Transverse colon (tissue), 4 donors: ENCODE measurements at regions not wholly inside any gene's neighbourhood (a gene's known extent, or its start where the extent isn't known, plus 50 kb on each side); places are given as distances from the start of the nearest gene placed in this dataset.

Experiments
- DNase-seq: peaks from one replicate; pipeline ENCODE4 v3.0.0-alpha.2; 2019
- H3K27ac ChIP-seq, 4 donors: fragments of 200-600 bp; sonication (generic); 2 replicates each; pipeline ENCODE4 v1.5.1; 2016 to 2018; ENCODE audit warnings: inconsistent platforms in 4 of 4
- H3K27me3 ChIP-seq: fragments of 200-600 bp; sonication (generic); 2 replicates; pipeline ENCODE4 v1.5.1; 2017; ENCODE audit warnings: inconsistent platforms
- H3K36me3 ChIP-seq, 4 donors: fragments of 200-600 bp; sonication (generic); 2 replicates each; pipeline ENCODE4 v1.5.1; 2017 to 2019; ENCODE audit warnings: inconsistent platforms in 4 of 4
- H3K4me1 ChIP-seq, 4 donors: fragments of 200-600 bp; sonication (generic); 2 replicates each; pipeline ENCODE4 v1.5.1; 2017 to 2020; ENCODE audit warnings: inconsistent platforms in 4 of 4
- H3K4me3 ChIP-seq, 4 donors: fragments of 200-600 bp; sonication (generic); 1 replicate in 1 of 4; 2 replicates in 3 of 4; pipeline versions ENCODE4 v1.5.1 to v1.6.1; 2017 to 2019; ENCODE audit warnings: inconsistent platforms in 4 of 4
- H3K9me3 ChIP-seq, 2 donors: fragments of 200-600 bp; sonication (generic); 2 replicates each; pipeline ENCODE4 v1.5.1; 2017 to 2019; ENCODE audit warnings: inconsistent platforms in 2 of 2
- EP300 ChIP-seq: sonication (generic); formaldehyde crosslinking; IDR thresholded peaks from one replicate; pipeline ENCODE4 v1.6.1; 2017; ENCODE audit warnings: antibody characterized with exemption, low read depth
- POLR2A ChIP-seq: fragments of 450-650 bp; IDR thresholded peaks from one replicate; pipeline ENCODE4 v1.6.1; 2016; ENCODE audit warnings: antibody characterized with exemption, mild to moderate bottlenecking, moderate library complexity
- POLR2AphosphoS5 ChIP-seq, 3 donors: sonication (generic); formaldehyde crosslinking; IDR thresholded peaks; one replicate each; pipeline ENCODE4 v1.6.1; 2016; ENCODE audit warnings: antibody characterized with exemption in 3 of 3
- WGBS, 2 donors: methylation state at CpG; one replicate each; pipeline ENCODE4 v1.1.5; 2018; ENCODE audit warnings: low coverage in 1 of 2; 5-methylcytosine and 5-hydroxymethylcytosine counted together
- in situ Hi-C, 4 donors: fragments of 200-750 bp; cut with MboI; loops; one replicate each; pipeline versions ENCODE4 v1.15.0 to v1.15.1; 2017; ENCODE audit warnings: low sequenced_read_pairs in 3 of 4, low pct_ligation_motif_present in 1 of 4, low pct_unique_long_range_greater_than_20kb in 1 of 4
- intact Hi-C: fragments of 100-400 bp; cut with DNase I; formaldehyde crosslinking; loops from one replicate; pipeline ENCODE4 v1.15.1; 2023; ENCODE audit warnings: low total_unique reads
- TF ChIP-seq, protein P1 (sequence below), 5 experiments: fragments of 200-600 bp in 3 of 5; fragments of 450-650 bp in 2 of 5; sonication (generic) in 3 of 5; IDR thresholded peaks; 1 replicate in 2 of 5; 2 replicates in 3 of 5; pipeline ENCODE4 v1.5.1; 2016 to 2017; ENCODE audit warnings: antibody characterized with exemption in 5 of 5, inconsistent platforms in 3 of 5, mild to moderate bottlenecking in 2 of 5, moderate library complexity in 1 of 5

DNA sequence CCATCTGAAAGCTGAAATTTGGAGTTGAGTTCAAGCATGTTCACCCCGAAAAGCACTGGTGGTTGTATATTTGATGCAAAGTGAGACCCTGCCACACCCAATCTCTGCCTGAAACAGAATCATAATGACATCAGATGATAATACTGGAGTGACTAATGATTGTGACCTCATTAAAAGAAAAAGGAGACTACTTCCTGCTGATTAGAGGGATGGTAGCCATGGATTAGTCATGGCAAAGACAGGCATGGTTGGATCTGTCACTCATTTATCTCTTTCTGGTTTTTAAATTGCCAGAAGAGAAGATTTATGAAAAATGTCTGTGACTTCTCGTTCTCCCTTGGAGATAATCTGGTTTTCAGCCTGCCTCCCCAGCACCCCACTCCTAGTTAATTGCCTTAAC lies 101.2 kb downstream of the BAMBI start:
- no peaks in the 10 kb centered on the region for H3K27me3 ChIP-seq

DNA sequence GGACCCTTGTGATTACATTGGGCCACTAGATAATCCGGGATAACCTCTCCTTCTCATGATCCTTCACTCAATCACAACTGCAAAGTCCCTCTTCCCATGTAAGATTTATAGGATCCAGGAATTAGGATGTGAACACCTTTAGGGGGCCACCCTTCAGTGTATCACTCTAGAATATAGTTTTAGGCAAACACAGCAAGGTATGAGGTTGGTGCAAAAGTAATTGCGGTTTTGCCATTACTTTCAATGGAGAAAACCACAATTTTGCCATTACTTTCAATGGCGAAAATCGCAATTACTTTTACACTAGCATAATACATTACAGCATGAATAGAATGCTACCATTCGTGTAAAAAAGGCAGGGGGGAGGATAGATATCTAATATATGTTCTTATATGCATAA lies 104.0 kb downstream of the BAMBI start:
- TF ChIP-seq POLR2A, result no peak
- TF ChIP-seq, protein P1, sequence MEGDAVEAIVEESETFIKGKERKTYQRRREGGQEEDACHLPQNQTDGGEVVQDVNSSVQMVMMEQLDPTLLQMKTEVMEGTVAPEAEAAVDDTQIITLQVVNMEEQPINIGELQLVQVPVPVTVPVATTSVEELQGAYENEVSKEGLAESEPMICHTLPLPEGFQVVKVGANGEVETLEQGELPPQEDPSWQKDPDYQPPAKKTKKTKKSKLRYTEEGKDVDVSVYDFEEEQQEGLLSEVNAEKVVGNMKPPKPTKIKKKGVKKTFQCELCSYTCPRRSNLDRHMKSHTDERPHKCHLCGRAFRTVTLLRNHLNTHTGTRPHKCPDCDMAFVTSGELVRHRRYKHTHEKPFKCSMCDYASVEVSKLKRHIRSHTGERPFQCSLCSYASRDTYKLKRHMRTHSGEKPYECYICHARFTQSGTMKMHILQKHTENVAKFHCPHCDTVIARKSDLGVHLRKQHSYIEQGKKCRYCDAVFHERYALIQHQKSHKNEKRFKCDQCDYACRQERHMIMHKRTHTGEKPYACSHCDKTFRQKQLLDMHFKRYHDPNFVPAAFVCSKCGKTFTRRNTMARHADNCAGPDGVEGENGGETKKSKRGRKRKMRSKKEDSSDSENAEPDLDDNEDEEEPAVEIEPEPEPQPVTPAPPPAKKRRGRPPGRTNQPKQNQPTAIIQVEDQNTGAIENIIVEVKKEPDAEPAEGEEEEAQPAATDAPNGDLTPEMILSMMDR (IDR thresholded peaks at IDR 0.05), result no peak
- TF ChIP-seq EP300, result no peak
- TF ChIP-seq POLR2AphosphoS5 (IDR thresholded peaks at IDR 0.05), result no peak
- no peaks in the 10 kb centered on the region for H3K36me3 ChIP-seq
- H3K27me3 ChIP-seq, result no peaks in the 10 kb centered on the region
- DNase-seq, result no peak
- 88 to 90% methylated on average over 5 of the region's 5 CpGs for WGBS, 2 donors
- no peaks in the 10 kb centered on the region for H3K9me3 ChIP-seq
- no peaks in the 10 kb centered on the region for H3K4me1 ChIP-seq
- intact Hi-C loops, result no loop called here
- no peak overlapping the region for H3K4me3 ChIP-seq
- in situ Hi-C loops, result no loop called here
- H3K27ac ChIP-seq, result no peak overlapping the region

More for the DNA sequence above, 101.2 kb downstream of the BAMBI start:
- in situ Hi-C loops, result no loop called here
- Histone ChIP-seq H3K27ac (no peak overlapping the region), H3K4me3 (no peak overlapping the region), H3K4me1 (no peaks in the 10 kb centered on the region), H3K9me3 (no peaks in the 10 kb centered on the region), H3K36me3 (no peaks in the 10 kb centered on the region)
- TF ChIP-seq POLR2A (no peak), POLR2AphosphoS5 (IDR thresholded peaks at IDR 0.05) (no peak), EP300 (no peak)
- TF ChIP-seq, protein P1 (IDR thresholded peaks at IDR 0.05), result no peak
- intact Hi-C loops, result no loop called here
- WGBS, 2 donors, result 84 to 100% methylated on average over 2 of the region's 2 CpGs
- no peak for DNase-seq

DNA sequence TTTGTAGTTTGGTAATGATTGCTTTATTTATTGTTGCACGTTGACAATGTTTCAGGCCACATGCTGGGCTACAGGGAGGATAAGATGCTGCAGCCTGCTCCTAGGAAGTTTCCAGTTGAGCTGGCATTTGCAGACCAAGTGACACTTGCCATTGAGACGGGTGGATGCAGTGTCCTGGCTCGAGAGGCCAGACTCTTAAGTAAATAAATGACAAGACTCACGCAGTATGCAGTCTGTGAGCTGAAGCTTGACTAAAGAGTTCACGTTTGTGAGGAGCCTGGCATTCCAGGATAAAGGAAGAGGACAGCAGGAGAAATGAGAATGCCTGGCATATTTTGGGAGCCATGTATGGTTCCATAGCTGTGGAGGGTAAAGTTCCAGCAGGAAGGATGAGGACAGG lies 105.8 kb downstream of the BAMBI start:
- H3K4me3 ChIP-seq, result no peak overlapping the region
- no peaks in the 10 kb centered on the region for H3K36me3 ChIP-seq
- in situ Hi-C loops, result no loop called here
- H3K27me3 ChIP-seq, result no peaks in the 10 kb centered on the region
- intact Hi-C loops, result no loop called here
- no peaks in the 10 kb centered on the region for H3K9me3 ChIP-seq
- no peak for TF ChIP-seq POLR2AphosphoS5 (IDR thresholded peaks at IDR 0.05)
- no peak for TF ChIP-seq EP300
- TF ChIP-seq, protein P1 (IDR thresholded peaks at IDR 0.05), result no peak
- DNase-seq, result no peak
- H3K4me1 ChIP-seq, result no peaks in the 10 kb centered on the region
- no peak overlapping the region for H3K27ac ChIP-seq
- 74 to 76% methylated on average over 5 of the region's 5 CpGs for WGBS, 2 donors

DNA sequence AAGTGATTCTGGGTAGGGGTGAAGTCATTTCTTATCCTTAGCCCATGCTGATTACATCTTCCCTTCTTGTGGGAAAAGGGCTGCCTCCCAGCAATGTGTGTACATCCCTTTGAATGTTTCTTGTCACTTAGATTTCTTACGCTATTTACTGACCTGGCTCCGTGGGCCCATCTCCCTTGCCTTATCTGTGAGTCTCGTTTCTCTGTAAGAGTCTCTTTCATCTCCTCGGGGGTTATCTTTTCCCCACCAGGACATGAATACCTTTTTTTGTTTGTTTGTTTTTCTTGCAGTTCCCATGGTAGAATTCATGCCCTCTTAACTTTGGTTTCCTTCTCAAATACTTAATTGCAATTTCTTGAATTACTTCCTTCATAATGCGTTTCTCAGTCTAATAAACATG lies 107.7 kb downstream of the BAMBI start:
- no peaks in the 10 kb centered on the region for H3K27me3 ChIP-seq
- H3K36me3 ChIP-seq, result no peaks in the 10 kb centered on the region
- 70 to 71% methylated on average over 5 of the region's 5 CpGs for WGBS, 2 donors
- intact Hi-C loops, result no loop called here
- in situ Hi-C loops, result no loop called here
- DNase-seq, result no peak
- H3K4me3 ChIP-seq, result no peak overlapping the region
- H3K4me1 ChIP-seq, result no peaks in the 10 kb centered on the region
- no peak overlapping the region for H3K27ac ChIP-seq
- H3K9me3 ChIP-seq, result no peaks in the 10 kb centered on the region
- TF ChIP-seq POLR2AphosphoS5 (IDR thresholded peaks at IDR 0.05) (no peak), EP300 (no peak), POLR2A (no peak)
- TF ChIP-seq, protein P1 (IDR thresholded peaks at IDR 0.05), result no peak
